GM12878 (cell line): ENCODE measurements at regions not wholly inside any gene's neighbourhood (a gene's known extent, or its start where the extent isn't known, plus 50 kb on each side); places are given as distances from the start of the nearest gene placed in this dataset.

Experiments used
- ATAC-seq: fragments of 200-7000 bp; cut with Tn5 transposase; 3 replicates; pipeline ENCODE4 v1.9.1; 2020; ENCODE audit warnings: mild to moderate bottlenecking, moderate library complexity
- BruUV-seq: library from RNA; stranded (reverse); fragments of 400-500 nt; replicated peaks from 2 replicates; lab custom pipeline; 2021; lab: Mats Ljungman, UMichigan
- CTCF ChIA-PET: fragments of 300-600 bp; sonication (Branson Sonifier 250); formaldehyde crosslinking; extraction: SDS; loops from one replicate; lab custom pipeline; 2021; ENCODE audit warnings: inconsistent platforms; lab: Yijun Ruan, JAX
- POLR2A ChIA-PET: fragments of 350-600 bp; formaldehyde crosslinking; extraction: SDS; loops from one replicate; lab custom pipeline; 2021; ENCODE audit warnings: inconsistent platforms; lab: Charles Lee
- RAD21 ChIA-PET: fragments of 300-600 bp; sonication (Branson Sonifier 250); formaldehyde crosslinking; loops from one replicate; lab custom pipeline; 2023; ENCODE audit warnings: antibody characterized with exemption; ENCODE audit not compliant: unreplicated experiment; lab: Charles Lee
- SMC1A ChIA-PET: fragments of 300-600 bp; sonication (Branson Sonifier 250); formaldehyde crosslinking; loops from one replicate; lab custom pipeline; 2023; ENCODE audit not compliant: unreplicated experiment, uncharacterized antibody; lab: Charles Lee
- DNase-seq: peaks from one replicate; pipeline ENCODE4 v3.0.0-alpha.2; 2011; ENCODE audit warnings: low read depth, low spot score
- FAIRE-seq: peaks from 3 replicates; lab custom pipeline; 2011; peaks lifted over from hg19 to GRCh38; lab: Jason Lieb, UNC
- H2AFZ ChIP-seq: 2 replicates; pipeline ENCODE4 v1.6.0; 2011; ENCODE audit warnings: low read depth, low read length, control low read depth; ENCODE audit not compliant: control insufficient read depth
- H3K27ac ChIP-seq: 2 replicates; pipeline ENCODE4 v1.5.1; 2011; ENCODE audit warnings: control low read depth; ENCODE audit not compliant: control insufficient read depth, insufficient read depth
- H3K27me3 ChIP-seq, 2 experiments: replicated peaks in 1 of 2; 2 replicates each; pipeline versions ENCODE4 v1.6.0 to v1.6.1; 2011; ENCODE audit warnings: low read length in 1 of 2; ENCODE audit not compliant: control insufficient read depth in 2 of 2, insufficient read depth in 2 of 2
- H3K36me3 ChIP-seq, 2 experiments: 2 replicates each; pipeline ENCODE4 v1.5.1; 2011; ENCODE audit warnings: low read length in 1 of 2; ENCODE audit not compliant: control insufficient read depth in 2 of 2, insufficient read depth in 2 of 2
- H3K4me1 ChIP-seq: 2 replicates; pipeline ENCODE4 v1.6.1; 2011; ENCODE audit warnings: mild to moderate bottlenecking, low read length, moderate library complexity, mixed read lengths; ENCODE audit not compliant: control insufficient read depth, insufficient read depth
- H3K4me2 ChIP-seq: 2 replicates; pipeline ENCODE4 v1.6.0; 2011; ENCODE audit warnings: control low read depth; ENCODE audit not compliant: control insufficient read depth, insufficient read depth
- H3K4me3 ChIP-seq: fragments of 200-600 bp; sonication (generic); 2 replicates; pipeline ENCODE4 v1.5.1; 2016
- H3K79me2 ChIP-seq: 2 replicates; pipeline ENCODE4 v1.6.0; 2011; ENCODE audit warnings: low read length; ENCODE audit not compliant: control insufficient read depth, insufficient read depth
- H3K9ac ChIP-seq: 2 replicates; pipeline ENCODE4 v1.8.0; 2011; ENCODE audit warnings: low read length, control low read depth, mixed read lengths; ENCODE audit not compliant: control insufficient read depth, insufficient read depth
- H3K9me3 ChIP-seq: replicated peaks from 3 replicates; pipeline ENCODE4 v1.5.1; 2011; ENCODE audit warnings: mild to moderate bottlenecking, low read length; ENCODE audit not compliant: control insufficient read depth, insufficient read depth
- H4K20me1 ChIP-seq: 2 replicates; pipeline ENCODE4 v1.6.0; 2011; ENCODE audit not compliant: control insufficient read depth, insufficient read depth
- EZH2 ChIP-seq: IDR thresholded peaks from 2 replicates; pipeline ENCODE4 v1.6.1; 2012; ENCODE audit warnings: low read depth, mild to moderate bottlenecking, control low read depth, inconsistent platforms, low read length, borderline replicate concordance; ENCODE audit not compliant: control insufficient read depth
- PAX8 ChIP-seq: fragments of 450-650 bp; IDR thresholded peaks from 2 replicates; pipeline ENCODE4 v1.6.1; 2017; ENCODE audit warnings: mild to moderate bottlenecking, moderate library complexity
- RELA ChIP-seq: fragments of 450-650 bp; IDR thresholded peaks from 2 replicates; pipeline ENCODE4 v1.8.0; 2014; ENCODE audit warnings: borderline replicate concordance; ENCODE audit not compliant: partially characterized antibody
- SMC3 ChIP-seq: IDR thresholded peaks from 2 replicates; pipeline ENCODE4 v1.6.1; 2011; ENCODE audit warnings: low read length, improper control_type of control experiment, borderline replicate concordance
- SUZ12 ChIP-seq: fragments of 200-600 bp; sonication (generic); IDR thresholded peaks from one replicate; pipeline ENCODE4 v1.6.1; 2018; ENCODE audit warnings: antibody characterized with exemption, mild to moderate bottlenecking; ENCODE audit not compliant: unreplicated experiment
- ZZZ3 ChIP-seq: IDR thresholded peaks from 2 replicates; pipeline ENCODE4 v1.6.1; 2011; ENCODE audit warnings: low read depth; ENCODE audit not compliant: control insufficient read depth, insufficient read length
- WGBS: methylation state at CpG from one replicate; pipeline ENCODE4 v1.1.6; 2016; ENCODE audit warnings: low lambda C conversion rate; ENCODE audit not compliant: insufficient replicate concordance, insufficient coverage; ENCODE audit errors: missing lambda C conversion rate; 5-methylcytosine and 5-hydroxymethylcytosine counted together
- in situ Hi-C: fragments of 300-500 bp; cut with MboI; formaldehyde crosslinking; loops from 9 replicates; pipeline ENCODE4 v1.14.3; 2018; ENCODE audit warnings: mixed read lengths
- intact Hi-C: fragments of 100-400 bp; cut with micrococcal nuclease; formaldehyde crosslinking; loops from one replicate; pipeline ENCODE4 v1.14.2; 2022; ENCODE audit not compliant: unreplicated experiment
- TF ChIP-seq, protein P1 (sequence below): fragments of 450-650 bp; conservative IDR thresholded peaks from 2 replicates; pipeline ENCODE4 v1.6.1; 2017; ENCODE audit warnings: mild to moderate bottlenecking, moderate library complexity
- TF ChIP-seq, protein P2 (sequence below): IDR thresholded peaks from 2 replicates; pipeline ENCODE4 v1.6.1; 2011; ENCODE audit warnings: low read depth, low read length, improper control_type of control experiment, borderline replicate concordance

- Histone ChIP-seq H2AFZ (no peak overlapping the region), H3K4me2 (no peak overlapping the region), H3K27me3 (no peaks in the 10 kb centered on the region), H3K4me3 (no peak overlapping the region), H3K27ac (no peak overlapping the region), H3K4me1 (no peaks in the 10 kb centered on the region), H3K79me2 (no peaks in the 10 kb centered on the region), H3K36me3 (no peaks in the 10 kb centered on the region), H3K9ac (no peak overlapping the region), H3K9me3 (no peaks in the 10 kb centered on the region), H4K20me1 (no peaks in the 10 kb centered on the region)
- SMC1A ChIA-PET, result interaction anchor here (0.8 kb wide), 1 partner anchor 13 kb away, joined by 3 read pairs; no protein-coding TSS in a partner anchor
- in situ Hi-C loops, result no loop called here
- POLR2A ChIA-PET, result no interaction called here
- FAIRE-seq, result no peak
- intact Hi-C loops, result no loop called here
- ATAC-seq, result no peak
- CTCF ChIA-PET, result no interaction called here
- TF ChIP-seq SUZ12, result no peak
- no peak for TF ChIP-seq PAX8
- BruUV-seq, result no TSS peak
- WGBS, result 23% methylated on average over 2 of the region's 2 CpGs
- no peak for DNase-seq
- RAD21 ChIA-PET, result no interaction called here
These were observed 462.5 kb downstream of the KLF5 start for GRCh38 chr13:73521290-73521624.

- FAIRE-seq (no peak), DNase-seq (no peak), ATAC-seq (no peak)
- no peak for TF ChIP-seq EZH2
- no peak for TF ChIP-seq ZZZ3
- TF ChIP-seq RELA, result no peak
- TF ChIP-seq, protein P1, sequence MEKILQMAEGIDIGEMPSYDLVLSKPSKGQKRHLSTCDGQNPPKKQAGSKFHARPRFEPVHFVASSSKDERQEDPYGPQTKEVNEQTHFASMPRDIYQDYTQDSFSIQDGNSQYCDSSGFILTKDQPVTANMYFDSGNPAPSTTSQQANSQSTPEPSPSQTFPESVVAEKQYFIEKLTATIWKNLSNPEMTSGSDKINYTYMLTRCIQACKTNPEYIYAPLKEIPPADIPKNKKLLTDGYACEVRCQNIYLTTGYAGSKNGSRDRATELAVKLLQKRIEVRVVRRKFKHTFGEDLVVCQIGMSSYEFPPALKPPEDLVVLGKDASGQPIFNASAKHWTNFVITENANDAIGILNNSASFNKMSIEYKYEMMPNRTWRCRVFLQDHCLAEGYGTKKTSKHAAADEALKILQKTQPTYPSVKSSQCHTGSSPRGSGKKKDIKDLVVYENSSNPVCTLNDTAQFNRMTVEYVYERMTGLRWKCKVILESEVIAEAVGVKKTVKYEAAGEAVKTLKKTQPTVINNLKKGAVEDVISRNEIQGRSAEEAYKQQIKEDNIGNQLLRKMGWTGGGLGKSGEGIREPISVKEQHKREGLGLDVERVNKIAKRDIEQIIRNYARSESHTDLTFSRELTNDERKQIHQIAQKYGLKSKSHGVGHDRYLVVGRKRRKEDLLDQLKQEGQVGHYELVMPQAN, result no peak
- no peak for TF ChIP-seq SMC3
- TF ChIP-seq, protein P2, sequence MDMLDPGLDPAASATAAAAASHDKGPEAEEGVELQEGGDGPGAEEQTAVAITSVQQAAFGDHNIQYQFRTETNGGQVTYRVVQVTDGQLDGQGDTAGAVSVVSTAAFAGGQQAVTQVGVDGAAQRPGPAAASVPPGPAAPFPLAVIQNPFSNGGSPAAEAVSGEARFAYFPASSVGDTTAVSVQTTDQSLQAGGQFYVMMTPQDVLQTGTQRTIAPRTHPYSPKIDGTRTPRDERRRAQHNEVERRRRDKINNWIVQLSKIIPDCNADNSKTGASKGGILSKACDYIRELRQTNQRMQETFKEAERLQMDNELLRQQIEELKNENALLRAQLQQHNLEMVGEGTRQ, result no peak
- RAD21 ChIA-PET, result no interaction called here
- CTCF ChIA-PET, result no interaction called here
- no peak overlapping the region for H3K27ac ChIP-seq
- H3K79me2 ChIP-seq, result no peaks in the 10 kb centered on the region
- no peaks in the 10 kb centered on the region for H3K9me3 ChIP-seq
- H3K27me3 ChIP-seq, result no peaks in the 10 kb centered on the region
- H3K9ac ChIP-seq, result no peak overlapping the region
- SMC1A ChIA-PET, result interaction anchor here (0.8 kb wide), 1 partner anchor 14 kb away, joined by 3 read pairs; no protein-coding TSS in a partner anchor
- no TSS peak for BruUV-seq
- in situ Hi-C loops (no loop called here), intact Hi-C loops (no loop called here)
- POLR2A ChIA-PET, result no interaction called here
- WGBS, result 15% methylated on average over 8 of the region's 8 CpGs
- no peak overlapping the region for H2AFZ ChIP-seq
- no peak overlapping the region for H3K4me2 ChIP-seq
- no peak overlapping the region for H3K4me3 ChIP-seq
- no peaks in the 10 kb centered on the region for H3K36me3 ChIP-seq
- H4K20me1 ChIP-seq, result no peaks in the 10 kb centered on the region
- no peaks in the 10 kb centered on the region for H3K4me1 ChIP-seq
These were observed 461.9 kb downstream of the KLF5 start for GRCh38 chr13:73520566-73521289.
